ENCODE measurements at regions not wholly inside any gene's neighbourhood (a gene's known extent, or its start where the extent isn't known, plus 50 kb on each side); places are given as distances from the start of the nearest gene placed in this dataset.

DNA sequence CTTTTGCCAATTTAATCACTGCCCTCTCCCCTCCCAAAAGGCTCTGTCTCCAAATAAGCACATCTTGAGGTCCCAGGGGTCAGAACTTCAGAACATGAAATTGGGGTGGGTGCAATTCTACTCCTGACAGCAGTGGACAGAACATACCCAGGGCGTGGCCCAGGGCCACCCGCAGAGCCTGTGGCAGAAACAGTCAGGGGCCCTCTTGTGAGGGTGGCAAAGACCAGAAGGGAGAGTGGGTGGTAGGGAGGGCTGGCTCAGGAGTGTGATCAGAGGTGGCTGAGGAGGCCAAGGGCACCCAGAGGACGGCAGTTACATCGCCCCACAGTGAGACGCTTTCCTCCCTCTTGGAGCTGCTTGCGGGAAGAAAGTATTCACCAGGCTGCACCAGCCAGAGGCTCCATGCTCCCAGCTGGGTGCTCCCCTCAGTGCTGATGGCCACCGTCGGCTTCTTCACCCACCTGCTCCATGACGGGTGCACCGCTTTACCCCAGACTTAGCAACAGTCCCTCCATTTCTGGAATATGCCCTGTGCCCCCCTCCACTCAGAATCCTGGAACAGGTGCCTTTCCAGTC is 1388.0 kb downstream of the BRD1 start:
- Histone ChIP-seq H3K36me3 (ENCODE audit: control insufficient read depth in 2 of 2, insufficient read depth in 1 of 2, low read length in 2 of 2) (no peaks in the 10 kb centered on the region), H3K4me3 (ENCODE audit: low read depth, low read length) (no peak overlapping the region), H3K9me3 (ENCODE audit: control insufficient read depth, insufficient read depth, low read depth, low read length) (no peaks in the 10 kb centered on the region), H3K4me1 (ENCODE audit: control insufficient read depth, insufficient read depth, low read length) (no peaks in the 10 kb centered on the region), H3K27ac (ENCODE audit: extremely low read depth, low read depth, low read length) (no peak overlapping the region)
- TF ChIP-seq ZNF394 (tag by site-specific recombination; IDR thresholded peaks at IDR 0.05; ENCODE audit: borderline replicate concordance) = no peak
- no peak for TF ChIP-seq KLF16 (tag by site-specific recombination; IDR thresholded peaks at IDR 0.05)
- no peak for TF ChIP-seq SP7 (tag by site-specific recombination; IDR thresholded peaks at IDR 0.05)
- TF ChIP-seq OSR2 (tag by site-specific recombination; IDR thresholded peaks at IDR 0.05) = no peak
- no peak for TF ChIP-seq ZNF610 (tag by site-specific recombination; IDR thresholded peaks at IDR 0.05; ENCODE audit: borderline replicate concordance)
- TF ChIP-seq ZNF677 (tag by site-specific recombination; IDR thresholded peaks at IDR 0.05) = no peak
- TF ChIP-seq HOXD13 (CRISPR knock-in tag; IDR thresholded peaks at IDR 0.05; ENCODE audit: borderline replicate concordance) = no peak
- TF ChIP-seq ZNF133 (tag by site-specific recombination; IDR thresholded peaks at IDR 0.05) = no peak
- ChIA-PET CTCF (no interaction called here), POLR2A (no interaction called here)

DNA sequence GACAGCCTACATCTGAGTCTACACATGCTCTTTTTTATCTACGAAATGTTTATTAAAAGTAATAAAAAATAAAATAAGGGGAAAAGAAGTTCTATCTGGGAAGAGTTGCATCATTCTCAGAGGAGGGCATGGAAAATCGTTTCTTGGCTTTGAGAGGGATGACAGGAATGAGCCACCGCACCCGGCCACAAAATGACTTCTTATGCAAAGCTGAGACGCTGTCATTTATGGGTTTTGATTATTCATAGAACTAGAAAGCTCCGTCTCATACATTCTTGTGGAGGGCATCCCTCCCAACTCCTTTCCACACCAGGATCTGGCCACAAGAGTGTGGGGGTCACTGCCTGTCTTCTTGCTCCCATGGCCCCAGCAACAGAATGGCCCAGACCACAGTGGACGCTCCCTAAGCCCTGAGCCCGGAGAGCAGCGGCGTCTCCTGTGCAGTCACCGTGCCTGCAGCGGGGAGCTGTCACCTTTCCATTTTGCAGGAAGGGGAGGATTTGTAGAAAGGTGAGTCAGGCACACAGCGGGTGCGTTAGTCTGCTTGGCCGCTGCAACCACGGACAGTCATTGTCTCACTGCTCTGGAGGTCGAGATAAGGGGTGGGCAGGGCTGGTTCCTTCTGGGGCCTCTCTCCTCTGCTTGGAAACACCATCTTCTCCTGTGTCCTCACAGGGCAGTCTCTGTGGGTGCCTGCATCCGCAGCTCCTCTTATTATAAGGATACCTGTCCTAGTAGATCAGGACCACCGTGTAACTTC is 1388.7 kb downstream of the BRD1 start:
- H3K4me3 ChIP-seq (ENCODE audit: low read depth, low read length) = no peak overlapping the region
- no peak overlapping the region for H3K27ac ChIP-seq (ENCODE audit: extremely low read depth, low read depth, low read length)
- H3K4me1 ChIP-seq (ENCODE audit: control insufficient read depth, insufficient read depth, low read length) = no peaks in the 10 kb centered on the region
- H3K36me3 ChIP-seq (ENCODE audit: control insufficient read depth in 2 of 2, insufficient read depth in 1 of 2, low read length in 2 of 2) = no peaks in the 10 kb centered on the region
- TF ChIP-seq ZNF132 (tag by site-specific recombination; IDR thresholded peaks at IDR 0.05; ENCODE audit: borderline replicate concordance) (no peak), WT1 (tag by site-specific recombination; IDR thresholded peaks at IDR 0.05) (no peak), ZNF10 (tag by site-specific recombination; IDR thresholded peaks at IDR 0.05) (no peak), ZNF776 (tag by site-specific recombination; IDR thresholded peaks at IDR 0.05; ENCODE audit: borderline replicate concordance) (no peak), ZNF830 (tag by site-specific recombination; IDR thresholded peaks at IDR 0.05; ENCODE audit: low read depth) (no peak), OSR2 (tag by site-specific recombination; IDR thresholded peaks at IDR 0.05) (no peak), GLIS1 (tag by site-specific recombination; IDR thresholded peaks at IDR 0.05) (no peak), SP3 (tag by site-specific recombination; IDR thresholded peaks at IDR 0.05) (no peak), ZFP3 (tag by site-specific recombination; IDR thresholded peaks at IDR 0.05; ENCODE audit: low read depth) (no peak), MZF1 (tag by site-specific recombination; IDR thresholded peaks at IDR 0.05; ENCODE audit: borderline replicate concordance) (no peak), ZNF664 (tag by site-specific recombination; IDR thresholded peaks at IDR 0.05) (no peak), ZNF140 (tag by site-specific recombination; IDR thresholded peaks at IDR 0.05) (no peak), ZNF76 (tag by site-specific recombination; IDR thresholded peaks at IDR 0.05; ENCODE audit: borderline replicate concordance, low read depth) (no peak), ZEB2 (tag by site-specific recombination; IDR thresholded peaks at IDR 0.05) (no peak), ZNF521 (tag by site-specific recombination; IDR thresholded peaks at IDR 0.05) (no peak), GLIS2 (tag by site-specific recombination; IDR thresholded peaks at IDR 0.05) (no peak)
- TF ChIP-seq, protein P1, sequence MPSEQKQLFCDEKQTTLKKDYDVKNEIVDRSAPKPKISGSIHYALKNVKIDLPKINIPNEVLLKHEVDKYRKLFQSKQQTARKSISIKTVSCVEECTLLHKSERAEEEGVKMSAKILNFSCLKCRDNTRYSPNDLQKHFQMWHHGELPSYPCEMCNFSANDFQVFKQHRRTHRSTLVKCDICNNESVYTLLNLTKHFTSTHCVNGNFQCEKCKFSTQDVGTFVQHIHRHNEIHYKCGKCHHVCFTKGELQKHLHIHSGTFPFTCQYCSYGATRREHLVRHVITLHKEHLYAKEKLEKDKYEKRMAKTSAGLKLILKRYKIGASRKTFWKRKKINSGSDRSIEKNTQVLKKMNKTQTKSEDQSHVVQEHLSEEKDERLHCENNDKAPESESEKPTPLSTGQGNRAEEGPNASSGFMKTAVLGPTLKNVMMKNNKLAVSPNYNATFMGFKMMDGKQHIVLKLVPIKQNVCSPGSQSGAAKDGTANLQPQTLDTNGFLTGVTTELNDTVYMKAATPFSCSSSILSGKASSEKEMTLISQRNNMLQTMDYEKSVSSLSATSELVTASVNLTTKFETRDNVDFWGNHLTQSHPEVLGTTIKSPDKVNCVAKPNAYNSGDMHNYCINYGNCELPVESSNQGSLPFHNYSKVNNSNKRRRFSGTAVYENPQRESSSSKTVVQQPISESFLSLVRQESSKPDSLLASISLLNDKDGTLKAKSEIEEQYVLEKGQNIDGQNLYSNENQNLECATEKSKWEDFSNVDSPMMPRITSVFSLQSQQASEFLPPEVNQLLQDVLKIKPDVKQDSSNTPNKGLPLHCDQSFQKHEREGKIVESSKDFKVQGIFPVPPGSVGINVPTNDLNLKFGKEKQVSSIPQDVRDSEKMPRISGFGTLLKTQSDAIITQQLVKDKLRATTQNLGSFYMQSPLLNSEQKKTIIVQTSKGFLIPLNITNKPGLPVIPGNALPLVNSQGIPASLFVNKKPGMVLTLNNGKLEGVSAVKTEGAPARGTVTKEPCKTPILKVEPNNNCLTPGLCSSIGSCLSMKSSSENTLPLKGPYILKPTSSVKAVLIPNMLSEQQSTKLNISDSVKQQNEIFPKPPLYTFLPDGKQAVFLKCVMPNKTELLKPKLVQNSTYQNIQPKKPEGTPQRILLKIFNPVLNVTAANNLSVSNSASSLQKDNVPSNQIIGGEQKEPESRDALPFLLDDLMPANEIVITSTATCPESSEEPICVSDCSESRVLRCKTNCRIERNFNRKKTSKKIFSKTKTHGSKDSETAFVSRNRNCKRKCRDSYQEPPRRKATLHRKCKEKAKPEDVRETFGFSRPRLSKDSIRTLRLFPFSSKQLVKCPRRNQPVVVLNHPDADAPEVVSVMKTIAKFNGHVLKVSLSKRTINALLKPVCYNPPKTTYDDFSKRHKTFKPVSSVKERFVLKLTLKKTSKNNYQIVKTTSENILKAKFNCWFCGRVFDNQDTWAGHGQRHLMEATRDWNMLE (tag by site-specific recombination; conservative IDR thresholded peaks at IDR 0.05; ENCODE audit: low read depth) = no peak
- TF ChIP-seq, protein P2, sequence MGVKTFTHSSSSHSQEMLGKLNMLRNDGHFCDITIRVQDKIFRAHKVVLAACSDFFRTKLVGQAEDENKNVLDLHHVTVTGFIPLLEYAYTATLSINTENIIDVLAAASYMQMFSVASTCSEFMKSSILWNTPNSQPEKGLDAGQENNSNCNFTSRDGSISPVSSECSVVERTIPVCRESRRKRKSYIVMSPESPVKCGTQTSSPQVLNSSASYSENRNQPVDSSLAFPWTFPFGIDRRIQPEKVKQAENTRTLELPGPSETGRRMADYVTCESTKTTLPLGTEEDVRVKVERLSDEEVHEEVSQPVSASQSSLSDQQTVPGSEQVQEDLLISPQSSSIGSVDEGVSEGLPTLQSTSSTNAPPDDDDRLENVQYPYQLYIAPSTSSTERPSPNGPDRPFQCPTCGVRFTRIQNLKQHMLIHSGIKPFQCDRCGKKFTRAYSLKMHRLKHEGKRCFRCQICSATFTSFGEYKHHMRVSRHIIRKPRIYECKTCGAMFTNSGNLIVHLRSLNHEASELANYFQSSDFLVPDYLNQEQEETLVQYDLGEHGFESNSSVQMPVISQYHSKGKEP (tag by site-specific recombination; IDR thresholded peaks at IDR 0.05) = no peak
- TF ChIP-seq, protein P3, sequence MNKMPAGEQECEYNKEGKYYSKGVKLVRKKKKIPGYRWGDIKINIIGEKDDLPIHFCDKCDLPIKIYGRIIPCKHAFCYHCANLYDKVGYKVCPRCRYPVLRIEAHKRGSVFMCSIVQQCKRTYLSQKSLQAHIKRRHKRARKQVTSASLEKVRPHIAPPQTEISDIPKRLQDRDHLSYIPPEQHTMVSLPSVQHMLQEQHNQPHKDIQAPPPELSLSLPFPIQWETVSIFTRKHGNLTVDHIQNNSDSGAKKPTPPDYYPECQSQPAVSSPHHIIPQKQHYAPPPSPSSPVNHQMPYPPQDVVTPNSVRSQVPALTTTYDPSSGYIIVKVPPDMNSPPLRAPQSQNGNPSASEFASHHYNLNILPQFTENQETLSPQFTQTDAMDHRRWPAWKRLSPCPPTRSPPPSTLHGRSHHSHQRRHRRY (tag by site-specific recombination; IDR thresholded peaks at IDR 0.05) = no peak
- ChIA-PET POLR2A (no interaction called here), CTCF (interaction anchor here (0.6 kb wide), 1 partner anchor 103 kb away, joined by 3 read pairs; no protein-coding TSS in a partner anchor)
- H3K9me3 ChIP-seq (ENCODE audit: control insufficient read depth, insufficient read depth, low read depth, low read length) = no peaks in the 10 kb centered on the region
